HTR-8/SVneo (cell line): ENCODE measurements at regions not wholly inside any gene's neighbourhood (a gene's known extent, or its start where the extent isn't known, plus 50 kb on each side); places are given as distances from the start of the nearest gene placed in this dataset.
"Not testable (repeated sequence)": the region's sequence is repeated elsewhere in the genome, so short reads cannot be mapped to it uniquely, and the experiment has no call there.

Experiments
- DNase-seq: peaks from one replicate; pipeline ENCODE4 v3.0.0; 2011; ENCODE audit warnings: low spot score, mixed read lengths; ENCODE audit not compliant: insufficient read length
- FAIRE-seq: peaks from 2 replicates; lab custom pipeline; 2011; peaks lifted over from hg19 to GRCh38; lab: Jason Lieb, UNC

- DNase-seq (no peak), FAIRE-seq (no peak)
Observed at GRCh38 chr7:145490356-145490755, 626.2 kb upstream of the CNTNAP2 start.

- DNase-seq (no peak), FAIRE-seq (no peak)
Observed at GRCh38 chr7:145489609-145490008, 627.0 kb upstream of the CNTNAP2 start.

GRCh38 chr7:145488816-145489215, 627.8 kb upstream of the CNTNAP2 start:
- DNase-seq (no peak), FAIRE-seq (no peak)

GRCh38 chr7:145481985-145482384, 634.6 kb upstream of the CNTNAP2 start:
- no peak for FAIRE-seq
- no peak for DNase-seq

- FAIRE-seq (no peak), DNase-seq (no peak)
Observed at GRCh38 chr7:145478541-145478940, 638.1 kb upstream of the CNTNAP2 start.

- FAIRE-seq (no peak), DNase-seq (no peak)
Observed at GRCh38 chr7:145474009-145474686, 638.3 kb upstream of the TPK1 start.

- DNase-seq (no peak), FAIRE-seq (no peak)
Observed at GRCh38 chr7:145471883-145472282, 636.0 kb upstream of the TPK1 start.

GRCh38 chr7:145464287-145464686, 628.4 kb upstream of the TPK1 start:
- no peak for FAIRE-seq
- no peak for DNase-seq

- no peak for DNase-seq
Observed at GRCh38 chr7:145462463-145462862, 626.6 kb upstream of the TPK1 start.

GRCh38 chr7:145434811-145435210, 599.0 kb upstream of the TPK1 start:
- FAIRE-seq, result no peak
- no peak for DNase-seq

More at GRCh38 chr7:145462463-145462862, 626.6 kb upstream of the TPK1 start:
- no peak for FAIRE-seq

- FAIRE-seq, result no peak
- no peak for DNase-seq
Observed at GRCh38 chr7:145431834-145432233, 596.0 kb upstream of the TPK1 start.

GRCh38 chr7:145418481-145418880, 582.6 kb upstream of the TPK1 start:
- DNase-seq, FAIRE-seq: not testable (repeated sequence)

- DNase-seq (no peak), FAIRE-seq (no peak)
Observed at GRCh38 chr7:145411066-145411465, 575.2 kb upstream of the TPK1 start.

GRCh38 chr7:145398758-145399157, 562.9 kb upstream of the TPK1 start:
- no peak for FAIRE-seq
- DNase-seq, result no peak

GRCh38 chr7:145394126-145394525, 558.3 kb upstream of the TPK1 start:
- no peak for FAIRE-seq

GRCh38 chr7:145382762-145383161, 546.9 kb upstream of the TPK1 start:
- FAIRE-seq (no peak), DNase-seq (no peak)

More at GRCh38 chr7:145394126-145394525, 558.3 kb upstream of the TPK1 start:
- no peak for DNase-seq

GRCh38 chr7:145378197-145378596, 542.3 kb upstream of the TPK1 start:
- DNase-seq (no peak), FAIRE-seq (no peak)

GRCh38 chr7:145360511-145361100, 524.8 kb upstream of the TPK1 start:
- no peak for FAIRE-seq
- no peak for DNase-seq

- DNase-seq (no peak), FAIRE-seq (no peak)
Observed at GRCh38 chr7:145350334-145350733, 514.5 kb upstream of the TPK1 start.

- FAIRE-seq, DNase-seq: not testable (repeated sequence)
Observed at GRCh38 chr7:145349452-145349851, 513.6 kb upstream of the TPK1 start.

GRCh38 chr7:145347271-145347670, 511.4 kb upstream of the TPK1 start:
- FAIRE-seq, result no peak
- no peak for DNase-seq

- no peak for DNase-seq
- FAIRE-seq, result no peak
Observed at GRCh38 chr7:145339319-145339718, 503.5 kb upstream of the TPK1 start.
